HL-60 (cell line): ENCODE measurements at regions not wholly inside any gene's neighbourhood (a gene's known extent, or its start where the extent isn't known, plus 50 kb on each side); places are given as distances from the start of the nearest gene placed in this dataset.
"Not testable (repeated sequence)": the region's sequence is repeated elsewhere in the genome, so short reads cannot be mapped to it uniquely, and the experiment has no call there.

Experiments
- DNase-seq, 2 experiments: peaks; one replicate each; pipeline ENCODE4 v3.0.0-alpha.2; 2010 to 2020; ENCODE audit warnings: low read depth in 1 of 2, low spot score in 1 of 2
- H3K27ac ChIP-seq: fragments of 250-450 bp; sonication (Bioruptor Pico); replicated peaks from 2 replicates; pipeline ENCODE4 v1.5.1; 2020; ENCODE audit warnings: mild to moderate bottlenecking, moderate library complexity
- H3K27me3 ChIP-seq: fragments of 250-450 bp; sonication (Bioruptor Pico); 2 replicates; pipeline ENCODE4 v1.5.1; 2021; ENCODE audit warnings: mild to moderate bottlenecking, moderate library complexity; ENCODE audit not compliant: insufficient read depth, poor library complexity, severe bottlenecking
- H3K4me3 ChIP-seq: replicated peaks from 2 replicates; pipeline ENCODE4 v1.5.1; 2011; ENCODE audit warnings: mild to moderate bottlenecking, control low read depth, low read length; ENCODE audit not compliant: insufficient read depth
- CTCF ChIP-seq: IDR thresholded peaks from one replicate; pipeline ENCODE4 v1.5.1; 2011; ENCODE audit warnings: low read length, control low read depth, inconsistent platforms; ENCODE audit not compliant: insufficient read depth
- GABPA ChIP-seq: IDR thresholded peaks from 2 replicates; pipeline ENCODE4 v1.6.1; 2012; ENCODE audit warnings: low read depth
- POLR2AphosphoS5 ChIP-seq: IDR thresholded peaks from 2 replicates; pipeline ENCODE4 v1.6.1; 2012; ENCODE audit warnings: low read depth
- REST ChIP-seq: IDR thresholded peaks from 2 replicates; pipeline ENCODE4 v1.6.1; 2012; ENCODE audit warnings: low read depth; ENCODE audit not compliant: insufficient replicate concordance
- SPI1 ChIP-seq: IDR thresholded peaks from 2 replicates; pipeline ENCODE4 v1.6.1; 2012; ENCODE audit warnings: low read depth, mild to moderate bottlenecking, borderline replicate concordance

DNA sequence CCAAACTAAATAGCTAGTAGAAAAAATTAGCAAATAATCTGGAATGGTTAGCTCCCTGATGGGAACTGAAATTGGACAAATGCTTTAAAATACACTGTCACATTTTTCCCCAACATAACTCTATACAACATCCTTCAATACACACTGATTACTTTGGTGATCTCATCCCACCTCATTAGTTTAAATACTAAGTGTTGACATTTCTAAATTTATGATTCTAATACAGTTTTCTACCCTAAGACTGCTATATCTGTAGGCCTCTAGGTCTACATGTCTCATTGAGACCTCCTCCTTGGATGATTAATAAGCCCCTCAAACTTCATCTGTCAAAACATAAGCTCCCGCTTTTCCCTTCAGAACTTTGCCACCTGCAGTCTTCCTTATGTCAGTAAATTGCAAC is 80.7 kb upstream of the SLITRK5 start:
- TF ChIP-seq REST (no peak), GABPA (no peak), POLR2AphosphoS5 (no peak), CTCF (no peak), SPI1 (no peak)
- H3K4me3 ChIP-seq, result no peak overlapping the region
- H3K27ac ChIP-seq, result no peak overlapping the region
- DNase-seq, result no peak
- H3K27me3 ChIP-seq, result no peaks in the 10 kb centered on the region

- H3K27me3 ChIP-seq, DNase-seq, H3K27ac ChIP-seq, H3K4me3 ChIP-seq: not testable (repeated sequence)
Observed at GRCh38 chr13:87604437-87604836, 66.7 kb upstream of the SLITRK5 start.

- Histone ChIP-seq H3K4me3 (no peak overlapping the region), H3K27ac (no peak overlapping the region), H3K27me3 (no peaks in the 10 kb centered on the region)
- TF ChIP-seq GABPA (no peak), REST (no peak), CTCF (no peak), POLR2AphosphoS5 (no peak), SPI1 (no peak)
- no peak for DNase-seq
Observed at GRCh38 chr13:87607266-87607665, 63.9 kb upstream of the SLITRK5 start.

DNA sequence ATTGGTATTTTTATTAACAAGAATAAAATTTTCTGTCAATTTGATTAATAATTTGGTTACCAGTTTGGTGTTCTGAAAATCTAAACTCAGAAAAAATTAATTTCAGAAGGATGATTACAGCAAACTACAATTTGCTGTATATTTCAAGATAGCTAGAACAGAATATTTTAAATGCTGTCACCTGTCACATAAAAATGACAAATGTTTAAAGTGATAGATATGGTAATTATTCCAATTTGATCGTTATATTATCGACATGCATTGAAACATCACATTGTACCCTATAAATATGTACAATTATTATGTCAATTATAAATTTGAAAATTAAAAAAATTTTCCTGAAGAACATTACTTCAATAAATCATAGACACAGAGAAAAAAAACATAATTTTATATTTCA is 56.9 kb upstream of the SLITRK5 start:
- no peaks in the 10 kb centered on the region for H3K27me3 ChIP-seq
- no peak overlapping the region for H3K27ac ChIP-seq
- TF ChIP-seq REST (no peak), SPI1 (no peak), GABPA (no peak), CTCF (no peak), POLR2AphosphoS5 (no peak)
- no peak overlapping the region for H3K4me3 ChIP-seq
- DNase-seq, result no peak
